ENCODE measurements at regions not wholly inside any gene's neighbourhood (a gene's known extent, or its start where the extent isn't known, plus 50 kb on each side); places are given as distances from the start of the nearest gene placed in this dataset.

DNA sequence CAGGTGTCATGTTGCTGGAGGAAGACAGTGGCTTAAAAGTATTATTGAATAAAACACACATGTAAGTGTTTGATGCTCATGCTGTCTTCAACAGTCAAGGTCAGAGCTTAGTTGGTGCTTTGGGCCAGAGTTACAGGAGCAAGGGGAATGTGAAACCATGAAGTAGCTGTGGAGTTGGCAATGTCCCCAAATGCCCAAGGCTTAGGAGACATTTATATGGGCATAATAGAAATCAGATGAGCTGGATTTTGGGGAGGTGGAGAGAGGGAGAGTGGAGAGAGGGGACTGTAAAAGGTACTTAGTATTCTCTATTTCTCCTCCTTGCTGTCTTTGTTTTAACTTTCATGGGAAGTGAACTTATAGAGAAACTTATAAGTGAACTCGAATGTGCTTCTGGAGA is 407.8 kb downstream of the ETS1 start:
- no peak overlapping the region for H3K4me3 ChIP-seq (ENCODE audit: control insufficient read depth, low read depth, low read length)
- DNase-seq (ENCODE audit: low read depth): no peak
- TF ChIP-seq, protein P1, sequence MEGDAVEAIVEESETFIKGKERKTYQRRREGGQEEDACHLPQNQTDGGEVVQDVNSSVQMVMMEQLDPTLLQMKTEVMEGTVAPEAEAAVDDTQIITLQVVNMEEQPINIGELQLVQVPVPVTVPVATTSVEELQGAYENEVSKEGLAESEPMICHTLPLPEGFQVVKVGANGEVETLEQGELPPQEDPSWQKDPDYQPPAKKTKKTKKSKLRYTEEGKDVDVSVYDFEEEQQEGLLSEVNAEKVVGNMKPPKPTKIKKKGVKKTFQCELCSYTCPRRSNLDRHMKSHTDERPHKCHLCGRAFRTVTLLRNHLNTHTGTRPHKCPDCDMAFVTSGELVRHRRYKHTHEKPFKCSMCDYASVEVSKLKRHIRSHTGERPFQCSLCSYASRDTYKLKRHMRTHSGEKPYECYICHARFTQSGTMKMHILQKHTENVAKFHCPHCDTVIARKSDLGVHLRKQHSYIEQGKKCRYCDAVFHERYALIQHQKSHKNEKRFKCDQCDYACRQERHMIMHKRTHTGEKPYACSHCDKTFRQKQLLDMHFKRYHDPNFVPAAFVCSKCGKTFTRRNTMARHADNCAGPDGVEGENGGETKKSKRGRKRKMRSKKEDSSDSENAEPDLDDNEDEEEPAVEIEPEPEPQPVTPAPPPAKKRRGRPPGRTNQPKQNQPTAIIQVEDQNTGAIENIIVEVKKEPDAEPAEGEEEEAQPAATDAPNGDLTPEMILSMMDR (IDR thresholded peaks at IDR 0.05; ENCODE audit: control insufficient read depth, insufficient read depth, low read depth, low read length, missing control alignments): no peak

DNA sequence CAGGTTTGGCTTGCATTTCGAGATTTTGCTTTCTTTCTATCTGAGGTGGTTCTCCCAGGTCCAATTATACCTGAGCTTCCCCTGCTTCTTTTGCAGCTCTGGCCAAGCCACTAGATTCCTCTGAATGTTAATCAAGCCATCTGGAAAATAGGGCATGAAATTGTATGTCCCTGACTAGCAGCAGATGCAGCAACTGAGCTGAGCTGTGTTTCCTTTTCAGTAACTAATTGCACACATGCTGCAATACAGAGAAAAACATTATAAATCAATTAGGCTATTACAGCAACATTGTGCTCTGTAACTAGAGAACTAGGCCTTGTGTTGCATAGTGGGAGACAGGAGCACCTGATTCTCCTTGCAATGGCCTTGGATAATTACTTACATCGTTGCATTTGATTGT is 408.3 kb downstream of the ETS1 start:
- no peak for DNase-seq (ENCODE audit: low read depth)
- no peak overlapping the region for H3K4me3 ChIP-seq (ENCODE audit: control insufficient read depth, low read depth, low read length)
- TF ChIP-seq, protein P1 (IDR thresholded peaks at IDR 0.05; ENCODE audit: control insufficient read depth, insufficient read depth, low read depth, low read length, missing control alignments): no peak

DNA sequence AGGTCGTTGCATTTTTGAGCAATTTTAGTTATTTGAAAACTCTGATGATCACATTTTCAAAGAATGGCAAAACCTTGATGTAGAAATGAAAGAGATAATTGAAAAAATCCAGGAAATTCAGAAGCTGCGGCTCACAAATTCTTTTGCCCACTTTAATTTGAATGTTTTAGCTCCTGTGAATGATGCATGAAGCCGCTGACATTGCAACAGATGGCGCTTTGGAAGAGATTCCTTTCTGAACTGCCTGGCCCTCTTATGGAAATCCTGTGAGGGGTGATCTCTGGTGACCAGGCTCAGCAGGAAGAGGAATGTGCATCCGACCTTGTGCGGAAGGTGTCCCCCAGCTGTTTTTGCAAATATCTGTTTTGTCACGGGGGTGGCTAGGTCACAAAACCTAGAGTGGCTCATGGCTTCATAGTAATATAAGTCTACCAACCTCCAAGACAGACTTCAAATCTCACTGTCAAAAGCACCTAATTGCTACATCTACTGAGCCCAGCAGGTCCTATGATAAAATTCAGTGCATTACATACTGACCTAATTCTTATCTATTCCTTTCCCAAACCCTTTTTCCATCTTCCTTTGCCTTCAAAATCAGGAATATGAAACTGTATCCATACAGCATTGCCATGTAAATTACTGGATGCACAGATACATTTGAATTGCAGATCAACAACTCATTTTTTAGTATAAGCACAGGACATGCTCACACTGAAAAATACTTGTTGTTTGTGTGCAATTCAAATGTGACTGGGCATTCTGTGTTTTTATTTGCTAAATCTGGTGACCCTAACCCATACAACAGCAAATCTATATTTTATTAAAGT is 412.7 kb downstream of the ETS1 start:
- no peak overlapping the region for H3K4me3 ChIP-seq (ENCODE audit: control insufficient read depth, low read depth, low read length)
- TF ChIP-seq, protein P1 (IDR thresholded peaks at IDR 0.05; ENCODE audit: control insufficient read depth, insufficient read depth, low read depth, low read length, missing control alignments): no peak
- peak; percentile 67 for DNase-seq (ENCODE audit: low read depth)

DNA sequence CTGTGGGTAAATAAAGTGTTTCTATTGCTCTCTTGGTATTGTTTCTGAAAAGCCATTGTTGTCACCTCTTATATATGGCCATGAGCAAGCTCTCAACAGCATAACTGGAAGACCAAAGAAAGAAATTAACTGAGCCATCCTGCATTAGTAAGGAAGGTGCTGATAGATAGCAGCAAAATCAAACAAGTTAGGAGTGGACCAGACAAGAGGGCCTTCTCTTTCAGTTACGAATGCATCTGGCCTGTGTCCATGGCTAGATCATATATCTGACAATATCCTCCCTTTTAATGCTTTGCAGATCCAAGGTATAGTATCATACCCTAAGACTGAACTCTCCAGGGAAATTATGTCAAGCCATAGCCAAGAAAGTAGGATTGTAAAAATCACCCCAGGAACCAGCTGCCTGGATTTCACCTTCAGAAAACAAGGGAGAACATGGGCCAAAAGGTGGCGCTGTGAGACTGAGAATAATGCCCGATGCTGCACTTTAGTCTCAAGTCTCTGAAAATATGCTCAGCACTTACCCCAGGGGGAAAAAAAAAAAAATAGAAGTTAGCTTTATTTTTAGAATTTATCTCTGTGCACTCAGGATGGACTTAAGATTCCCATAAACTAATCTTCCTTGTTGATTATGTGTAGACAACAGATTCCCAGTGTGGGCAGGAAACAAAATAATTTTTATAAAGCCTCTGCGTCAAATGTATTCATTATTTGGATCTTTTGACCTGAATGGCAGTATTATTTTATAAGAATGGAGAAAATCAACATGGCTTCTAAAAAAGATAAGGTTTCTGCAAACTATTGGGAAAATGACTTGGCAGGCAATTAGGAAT is 415.1 kb downstream of the ETS1 start:
- DNase-seq (ENCODE audit: low read depth): peak; percentile 67

DNA sequence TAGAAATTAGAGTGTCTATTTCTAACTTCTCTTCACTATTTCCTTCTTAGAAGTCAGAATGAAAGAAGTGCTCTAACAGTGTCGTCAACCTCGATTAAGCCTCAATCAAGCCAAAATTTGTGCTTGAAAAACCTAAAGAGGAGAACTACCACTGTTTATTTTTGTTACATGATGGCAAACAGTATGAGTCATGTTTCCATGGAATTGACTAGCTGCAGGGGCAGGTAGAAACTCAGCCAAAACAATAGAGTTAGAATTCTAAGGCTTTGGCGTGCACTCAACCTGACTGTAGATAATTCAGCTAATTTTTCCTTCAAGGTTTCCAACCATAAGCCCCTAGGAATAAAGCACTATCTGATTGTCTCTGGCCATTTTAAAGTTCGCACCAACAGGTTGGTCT is 415.9 kb downstream of the ETS1 start:
- H3K4me3 ChIP-seq (ENCODE audit: control insufficient read depth, low read depth, low read length): no peak overlapping the region
- TF ChIP-seq, protein P1 (IDR thresholded peaks at IDR 0.05; ENCODE audit: control insufficient read depth, insufficient read depth, low read depth, low read length, missing control alignments): no peak
- DNase-seq (ENCODE audit: low read depth): no peak

More for the DNA sequence above, 415.1 kb downstream of the ETS1 start:
- TF ChIP-seq, protein P1 (IDR thresholded peaks at IDR 0.05; ENCODE audit: control insufficient read depth, insufficient read depth, low read depth, low read length, missing control alignments): peak; percentile 76
- no peak overlapping the region for H3K4me3 ChIP-seq (ENCODE audit: control insufficient read depth, low read depth, low read length)

DNA sequence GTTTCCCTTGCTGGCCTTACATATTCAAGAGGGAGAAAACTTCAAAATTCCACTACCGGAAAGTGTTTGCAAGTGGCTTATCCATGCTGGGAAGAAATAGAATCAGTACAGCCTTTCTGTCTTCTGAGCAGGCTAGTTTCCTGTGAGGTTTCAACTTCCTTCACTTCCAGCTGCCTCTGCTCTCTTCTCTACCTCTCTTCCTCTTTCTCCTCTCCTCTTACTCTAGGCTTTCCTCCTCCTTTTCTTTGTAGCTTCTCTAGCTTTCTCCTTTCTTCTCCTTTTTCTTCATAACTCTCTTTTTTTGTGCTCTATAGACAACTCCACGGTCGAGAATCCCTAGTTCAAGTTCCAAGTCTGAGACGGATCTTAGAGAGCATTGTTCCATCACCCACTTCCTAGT is 421.8 kb downstream of the ETS1 start:
- TF ChIP-seq, protein P1 (IDR thresholded peaks at IDR 0.05; ENCODE audit: control insufficient read depth, insufficient read depth, low read depth, low read length, missing control alignments): no peak
- no peak for DNase-seq (ENCODE audit: low read depth)
- no peak overlapping the region for H3K4me3 ChIP-seq (ENCODE audit: control insufficient read depth, low read depth, low read length)

Measured in AG09309 (cell line).